ENCODE measurements at regions not wholly inside any gene's neighbourhood (a gene's known extent, or its start where the extent isn't known, plus 50 kb on each side); places are given as distances from the start of the nearest gene placed in this dataset.

DNA sequence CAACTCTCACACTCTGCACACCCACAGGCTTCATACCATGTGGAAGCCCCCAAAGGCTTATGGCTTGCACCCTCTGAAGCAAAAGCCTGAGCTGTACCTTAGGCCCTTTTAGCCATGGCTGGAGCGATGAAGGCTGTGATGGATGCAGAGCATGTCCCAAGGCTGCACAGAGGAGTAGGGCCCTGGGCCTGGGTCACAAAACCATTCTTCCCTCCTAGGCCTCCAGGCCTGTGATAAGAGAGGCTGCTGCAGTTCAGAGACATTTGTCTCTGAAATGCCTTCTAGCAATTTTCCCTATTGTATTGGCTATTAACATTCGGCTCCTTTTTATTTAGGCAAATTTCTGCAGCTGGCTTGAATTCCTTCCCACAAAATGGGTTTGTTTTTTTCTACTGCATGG, 1707.7 kb downstream of the MRPL39 start:
- no peaks in the 10 kb centered on the region for H3K4me1 ChIP-seq
- DNase-seq (ENCODE audit: low spot score in 2 of 2) = no peak
- in situ Hi-C loops (cut with MboI; ENCODE audit: low sequenced_read_pairs) = no loop called here
- no peaks in the 10 kb centered on the region for H3K27me3 ChIP-seq (ENCODE audit: low read depth)
- no peak overlapping the region for H3K4me3 ChIP-seq
- H3K9me3 ChIP-seq = 0 out of 2 replicates have a peak, but pooled peaks cover 4% of the 10 kb centered on the region
- H3K36me3 ChIP-seq (replicated peaks) = no peaks in the 10 kb centered on the region

GRCh38 chr21:23890652-23891051, 1716.6 kb downstream of the MRPL39 start:
- no peaks in the 10 kb centered on the region for H3K36me3 ChIP-seq (replicated peaks)
- no peak for DNase-seq (ENCODE audit: low spot score in 2 of 2)
- in situ Hi-C loops (cut with MboI; ENCODE audit: low sequenced_read_pairs) = no loop called here
- H3K4me3 ChIP-seq = no peak overlapping the region
- H3K9me3 ChIP-seq = no peaks in the 10 kb centered on the region
- no peaks in the 10 kb centered on the region for H3K27me3 ChIP-seq (ENCODE audit: low read depth)
- no peaks in the 10 kb centered on the region for H3K4me1 ChIP-seq

GRCh38 chr21:23887725-23888306, 1719.5 kb downstream of the MRPL39 start:
- H3K36me3 ChIP-seq (replicated peaks) = no peaks in the 10 kb centered on the region
- H3K9me3 ChIP-seq = no peaks in the 10 kb centered on the region
- in situ Hi-C loops (cut with MboI; ENCODE audit: low sequenced_read_pairs) = no loop called here
- no peaks in the 10 kb centered on the region for H3K27me3 ChIP-seq (ENCODE audit: low read depth)
- H3K4me1 ChIP-seq = no peaks in the 10 kb centered on the region
- DNase-seq (ENCODE audit: low spot score in 2 of 2) = no peak
- no peak overlapping the region for H3K4me3 ChIP-seq

GRCh38 chr21:23886828-23887724, 1720.2 kb downstream of the MRPL39 start:
- no peaks in the 10 kb centered on the region for H3K9me3 ChIP-seq
- no peaks in the 10 kb centered on the region for H3K27me3 ChIP-seq (ENCODE audit: low read depth)
- H3K4me1 ChIP-seq = no peaks in the 10 kb centered on the region
- DNase-seq (ENCODE audit: low spot score in 2 of 2) = no peak
- in situ Hi-C loops (cut with MboI; ENCODE audit: low sequenced_read_pairs) = no loop called here
- no peak overlapping the region for H3K4me3 ChIP-seq
- H3K36me3 ChIP-seq (replicated peaks) = no peaks in the 10 kb centered on the region

DNA sequence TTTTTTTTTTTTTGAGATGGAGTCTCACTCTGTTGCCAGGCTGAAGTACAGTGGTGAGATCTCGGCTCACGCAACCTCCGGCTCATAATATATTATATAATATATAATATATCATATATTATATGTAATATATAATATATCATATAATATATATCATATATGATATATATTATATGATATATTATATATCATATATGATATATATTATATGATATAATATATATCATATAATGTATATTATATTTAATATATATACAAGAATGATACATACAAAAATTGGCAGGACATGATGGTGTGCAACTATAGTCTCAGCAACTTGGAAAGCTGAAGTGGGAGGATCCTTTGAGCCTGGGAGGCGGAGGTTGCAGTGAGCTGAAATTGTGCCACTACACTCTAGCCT, 1725.5 kb downstream of the MRPL39 start:
- Histone ChIP-seq H3K27me3 (ENCODE audit: low read depth) (no peaks in the 10 kb centered on the region), H3K36me3 (replicated peaks) (no peaks in the 10 kb centered on the region), H3K4me3 (no peak overlapping the region), H3K9me3 (no peaks in the 10 kb centered on the region), H3K4me1 (no peaks in the 10 kb centered on the region)
- no peak for DNase-seq (ENCODE audit: low spot score in 2 of 2)
- in situ Hi-C loops (cut with MboI; ENCODE audit: low sequenced_read_pairs) = no loop called here

GRCh38 chr21:23876925-23877558, 1730.2 kb downstream of the MRPL39 start:
- Histone ChIP-seq H3K36me3 (replicated peaks) (no peaks in the 10 kb centered on the region), H3K4me3 (no peak overlapping the region), H3K4me1 (no peaks in the 10 kb centered on the region), H3K27me3 (ENCODE audit: low read depth) (no peaks in the 10 kb centered on the region), H3K9me3 (no peaks in the 10 kb centered on the region)
- in situ Hi-C loops (cut with MboI; ENCODE audit: low sequenced_read_pairs) = no loop called here
- no peak for DNase-seq (ENCODE audit: low spot score in 2 of 2)

DNA sequence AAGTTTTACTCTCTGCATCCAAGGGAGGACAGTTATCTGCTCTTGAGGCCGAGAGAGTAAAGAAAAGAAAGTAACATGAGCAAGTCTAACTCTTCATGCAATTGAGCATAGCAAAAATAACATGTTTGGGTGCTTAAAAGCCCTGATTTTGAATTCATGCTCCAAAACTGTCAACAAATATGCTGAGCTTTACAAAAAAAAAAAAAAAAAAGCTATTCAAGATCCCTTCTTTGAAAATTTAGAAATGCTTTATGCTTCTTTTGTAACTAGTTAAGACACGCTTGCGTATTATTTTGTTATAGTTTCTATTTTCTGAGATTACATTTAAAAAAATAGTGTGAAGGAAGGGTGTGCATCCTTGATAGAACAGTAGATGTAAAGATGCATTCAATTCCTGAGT, 1733.0 kb downstream of the MRPL39 start:
- H3K4me3 ChIP-seq = no peak overlapping the region
- in situ Hi-C loops (cut with MboI; ENCODE audit: low sequenced_read_pairs) = no loop called here
- H3K27me3 ChIP-seq (ENCODE audit: low read depth) = no peaks in the 10 kb centered on the region
- DNase-seq (ENCODE audit: low spot score in 2 of 2) = no peak
- H3K36me3 ChIP-seq (replicated peaks) = no peaks in the 10 kb centered on the region
- H3K9me3 ChIP-seq = peaks cover under 1% of the 10 kb centered on the region; the same call in 1 of the 2 replicates
- peaks cover 2% of the 10 kb centered on the region; the same call in 1 of the 2 replicates for H3K4me1 ChIP-seq

- H3K4me1 ChIP-seq = peaks cover 9% of the 10 kb centered on the region
- no peaks in the 10 kb centered on the region for H3K27me3 ChIP-seq (ENCODE audit: low read depth)
- no peaks in the 10 kb centered on the region for H3K36me3 ChIP-seq (replicated peaks)
- DNase-seq (ENCODE audit: low spot score in 2 of 2) = no peak
- no peak overlapping the region for H3K4me3 ChIP-seq
- in situ Hi-C loops (cut with MboI; ENCODE audit: low sequenced_read_pairs) = no loop called here
- H3K9me3 ChIP-seq = no peaks in the 10 kb centered on the region
Measured at GRCh38 chr21:23861911-23862504, 1745.3 kb downstream of the MRPL39 start.

DNA sequence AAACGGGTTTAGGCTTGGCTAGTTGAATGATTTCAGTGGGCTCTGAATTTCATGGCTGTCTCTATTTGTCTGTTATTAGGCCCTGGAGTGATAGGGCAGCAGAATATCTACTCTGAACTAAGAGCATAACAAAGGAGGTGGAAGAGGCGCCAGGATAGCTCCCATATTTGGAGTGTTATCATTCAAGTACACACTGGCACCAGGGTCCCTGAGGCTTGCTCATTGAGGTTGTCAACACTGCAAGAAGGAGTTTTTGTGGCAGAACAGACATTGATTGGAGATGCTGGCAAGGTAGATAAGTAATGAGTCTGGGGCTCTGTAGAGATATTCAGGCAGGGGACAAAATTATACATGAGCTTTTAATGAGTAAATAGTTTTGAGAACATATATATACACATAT, 1748.4 kb downstream of the MRPL39 start:
- H3K4me1 ChIP-seq = peaks cover 9% of the 10 kb centered on the region
- no peaks in the 10 kb centered on the region for H3K27me3 ChIP-seq (ENCODE audit: low read depth)
- in situ Hi-C loops (cut with MboI; ENCODE audit: low sequenced_read_pairs) = loop anchor here (10.0 kb wide), 1 partner anchor 106 kb away; no protein-coding TSS in a partner anchor
- no peaks in the 10 kb centered on the region for H3K9me3 ChIP-seq
- no peak overlapping the region for H3K4me3 ChIP-seq
- no peaks in the 10 kb centered on the region for H3K36me3 ChIP-seq (replicated peaks)
- DNase-seq (ENCODE audit: low spot score in 2 of 2) = no peak

GRCh38 chr21:23853796-23854379, 1753.4 kb downstream of the MRPL39 start:
- Histone ChIP-seq H3K27me3 (ENCODE audit: low read depth) (0 out of 2 replicates have a peak, but pooled peaks cover 2% of the 10 kb centered on the region), H3K9me3 (no peaks in the 10 kb centered on the region), H3K36me3 (replicated peaks) (no peaks in the 10 kb centered on the region), H3K4me1 (no peaks in the 10 kb centered on the region), H3K4me3 (no peak overlapping the region)
- in situ Hi-C loops (cut with MboI; ENCODE audit: low sequenced_read_pairs) = loop anchor here (10.0 kb wide), 1 partner anchor 111 kb away; no protein-coding TSS in a partner anchor
- DNase-seq (ENCODE audit: low spot score in 2 of 2) = peak; percentile 18 to 54

GRCh38 chr21:23837564-23837963, 1769.7 kb downstream of the MRPL39 start:
- no peaks in the 10 kb centered on the region for H3K4me1 ChIP-seq
- H3K9me3 ChIP-seq = no peaks in the 10 kb centered on the region
- H3K27me3 ChIP-seq (ENCODE audit: low read depth) = no peaks in the 10 kb centered on the region
- no peak overlapping the region for H3K4me3 ChIP-seq
- no peak for DNase-seq (ENCODE audit: low spot score in 2 of 2)
- H3K36me3 ChIP-seq (replicated peaks) = no peaks in the 10 kb centered on the region
- in situ Hi-C loops (cut with MboI; ENCODE audit: low sequenced_read_pairs) = no loop called here

DNA sequence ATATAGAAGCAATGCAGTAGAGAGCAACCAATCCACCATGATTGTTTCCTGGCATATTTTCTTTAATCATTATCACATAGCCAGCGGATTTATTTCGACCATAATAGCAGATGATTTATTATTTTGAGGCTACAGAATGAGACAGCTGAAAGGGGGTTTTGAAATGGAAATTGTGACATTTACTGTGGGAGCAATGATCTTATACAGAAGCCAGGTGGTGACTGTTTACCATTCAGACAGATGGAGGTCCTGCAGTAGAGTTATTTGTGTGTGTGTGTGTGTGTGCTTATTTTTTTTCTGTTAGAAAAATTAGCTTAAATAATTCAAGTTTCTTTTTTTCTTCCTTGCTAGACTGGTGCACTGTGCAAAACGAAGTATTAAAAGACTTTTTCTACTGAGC, 1784.5 kb downstream of the MRPL39 start:
- Histone ChIP-seq H3K4me3 (no peak overlapping the region), H3K9me3 (no peaks in the 10 kb centered on the region), H3K27me3 (ENCODE audit: low read depth) (no peaks in the 10 kb centered on the region), H3K36me3 (replicated peaks) (no peaks in the 10 kb centered on the region), H3K4me1 (peaks cover 6% of the 10 kb centered on the region)
- in situ Hi-C loops (cut with MboI; ENCODE audit: low sequenced_read_pairs) = no loop called here
- peak in 1 of 2 experiments; percentile 48 for DNase-seq (ENCODE audit: low spot score in 2 of 2)

DNA sequence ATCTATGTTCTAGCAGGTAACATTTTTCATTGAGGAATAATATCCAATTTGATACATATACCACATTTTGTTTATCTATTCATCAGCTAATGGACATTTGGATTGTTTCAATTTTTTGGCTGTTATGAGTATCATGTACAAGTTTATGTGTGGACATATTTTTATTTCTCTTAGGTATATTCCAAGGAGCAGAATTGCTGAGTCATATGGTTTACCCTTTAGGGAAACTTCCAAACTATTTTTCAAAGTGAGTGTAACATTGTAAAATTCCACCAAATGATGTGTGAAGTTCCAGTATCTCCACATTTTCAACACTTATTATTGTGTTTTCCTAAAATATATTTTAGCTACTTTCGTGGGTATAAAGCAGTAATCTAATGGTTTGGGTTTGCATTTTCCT, 1789.9 kb downstream of the MRPL39 start:
- Histone ChIP-seq H3K27me3 (ENCODE audit: low read depth) (no peaks in the 10 kb centered on the region), H3K4me1 (no peaks in the 10 kb centered on the region), H3K36me3 (replicated peaks) (no peaks in the 10 kb centered on the region), H3K4me3 (no peak overlapping the region), H3K9me3 (no peaks in the 10 kb centered on the region; the same call in 1 of the 2 replicates)
- no peak for DNase-seq (ENCODE audit: low spot score in 2 of 2)
- in situ Hi-C loops (cut with MboI; ENCODE audit: low sequenced_read_pairs) = no loop called here
